ENCODE measurements at regions not wholly inside any gene's neighbourhood (a gene's known extent, or its start where the extent isn't known, plus 50 kb on each side); places are given as distances from the start of the nearest gene placed in this dataset.

DNA sequence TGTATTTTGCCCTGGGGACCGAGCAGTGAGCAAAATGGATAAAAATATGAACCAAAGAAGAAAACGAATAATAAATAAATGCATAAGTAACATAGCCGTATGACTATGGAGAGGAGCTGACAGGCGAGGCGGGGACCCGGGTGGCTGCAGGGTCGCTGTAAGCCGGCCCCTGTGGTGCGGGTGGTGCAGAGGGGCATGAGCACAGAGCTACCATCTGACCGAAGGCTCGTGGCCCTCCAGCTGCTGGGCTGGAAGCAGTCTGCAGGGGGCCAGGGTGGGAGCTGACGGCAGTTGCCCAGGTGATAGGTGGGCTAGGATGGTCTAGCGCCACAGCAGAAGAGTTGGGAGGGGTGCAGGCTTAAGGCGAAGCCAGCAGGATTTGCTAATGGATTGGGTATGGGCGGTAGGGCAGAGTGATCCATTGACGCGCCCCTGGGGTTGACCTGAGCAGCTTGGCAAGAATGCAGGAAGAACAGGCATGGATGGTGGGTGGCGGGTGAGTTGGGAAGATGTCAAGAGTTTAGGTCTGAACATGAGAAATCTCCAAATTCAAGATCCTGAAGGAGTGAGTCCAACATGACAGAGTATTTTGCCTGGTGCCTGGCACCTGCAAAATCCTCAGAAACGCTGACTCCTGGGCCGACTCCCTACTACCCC is 228.0 kb downstream of the FOXL1 start:
- no peak for DNase-seq (ENCODE audit: low spot score)

DNA sequence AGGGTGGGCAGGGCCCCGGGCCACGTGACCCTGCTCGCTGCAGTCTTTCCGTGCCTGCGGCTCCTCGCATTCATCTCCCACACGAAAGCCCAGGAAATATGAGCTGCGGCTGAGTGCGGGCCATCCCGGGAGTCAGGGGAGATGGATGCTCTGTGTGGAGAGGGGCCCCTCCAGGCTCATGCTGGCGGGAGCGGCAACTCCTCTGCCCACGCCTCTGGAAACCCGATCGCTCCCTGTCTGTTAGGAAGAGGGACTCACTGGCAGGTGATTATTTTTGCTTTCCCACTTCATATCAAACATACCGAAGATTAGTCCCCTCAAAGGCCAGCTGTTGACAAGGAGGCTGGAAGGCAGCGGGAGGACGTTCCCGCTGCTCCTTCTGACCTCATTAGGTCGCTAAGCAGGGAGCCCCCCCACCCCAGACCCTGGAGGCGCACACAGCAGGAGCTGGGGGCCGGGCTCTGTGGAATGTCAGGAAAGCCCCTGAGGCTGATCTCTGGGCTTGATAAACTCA is 228.5 kb downstream of the FOXL1 start:
- DNase-seq (ENCODE audit: low spot score), result no peak

DNA sequence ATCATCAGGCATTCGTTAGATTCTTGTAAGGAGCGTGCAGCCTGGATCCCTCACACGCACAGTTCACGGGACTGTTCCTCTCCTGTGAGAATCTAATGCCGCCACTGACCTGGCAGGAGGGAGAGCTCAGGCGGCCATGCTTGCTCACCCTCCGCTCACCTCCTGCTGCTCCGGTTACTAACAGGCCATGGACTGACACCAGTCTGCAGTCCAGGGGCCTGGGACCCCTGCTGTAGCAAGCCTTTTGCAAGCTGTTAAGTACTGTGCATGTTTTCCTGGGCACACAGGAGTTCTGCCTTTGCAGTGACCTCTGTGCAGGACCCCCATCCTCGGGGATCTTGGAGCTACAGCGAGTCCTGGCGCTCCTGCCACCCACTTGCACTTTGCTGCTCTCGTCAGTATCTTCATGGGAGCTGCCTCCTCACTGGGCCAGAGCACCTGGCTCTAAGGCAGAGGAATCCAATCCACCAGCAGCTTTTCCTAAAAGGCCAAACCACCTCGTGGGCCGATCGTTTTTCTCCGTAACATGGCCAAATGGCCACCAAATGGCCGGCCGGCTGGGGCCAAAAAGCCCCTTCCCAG is 230.6 kb downstream of the FOXL1 start:
- DNase-seq (ENCODE audit: low spot score), result no peak

GRCh38 chr16:86809458-86809955 is 231.2 kb downstream of the FOXL1 start:
- DNase-seq (ENCODE audit: low spot score), result no peak

DNA sequence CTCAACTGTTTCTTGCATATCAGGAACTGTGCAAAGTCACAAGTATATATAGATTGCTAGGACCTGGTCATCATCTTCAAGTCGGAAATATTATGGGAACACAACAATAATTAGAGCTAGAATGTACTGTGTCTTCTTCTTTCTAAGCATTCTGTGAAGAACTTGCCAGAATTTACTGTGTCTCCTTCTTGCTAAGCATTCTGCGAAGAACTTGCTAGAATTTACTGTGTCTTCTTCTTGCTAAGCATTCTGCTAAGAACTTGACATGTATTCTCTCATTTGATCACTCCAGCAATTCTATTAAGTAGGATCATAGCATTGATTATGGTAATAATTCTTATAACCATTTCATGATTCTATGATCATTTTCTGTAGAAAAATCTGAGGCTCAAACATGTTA is 231.7 kb downstream of the FOXL1 start:
- DNase-seq (ENCODE audit: low spot score), result no peak

GRCh38 chr16:86812363-86812970 is 234.1 kb downstream of the FOXL1 start:
- no peak for DNase-seq (ENCODE audit: low spot score)

- no peak for DNase-seq (ENCODE audit: low spot score)
These were observed 235.9 kb downstream of the FOXL1 start for GRCh38 chr16:86814256-86814655.

DNA sequence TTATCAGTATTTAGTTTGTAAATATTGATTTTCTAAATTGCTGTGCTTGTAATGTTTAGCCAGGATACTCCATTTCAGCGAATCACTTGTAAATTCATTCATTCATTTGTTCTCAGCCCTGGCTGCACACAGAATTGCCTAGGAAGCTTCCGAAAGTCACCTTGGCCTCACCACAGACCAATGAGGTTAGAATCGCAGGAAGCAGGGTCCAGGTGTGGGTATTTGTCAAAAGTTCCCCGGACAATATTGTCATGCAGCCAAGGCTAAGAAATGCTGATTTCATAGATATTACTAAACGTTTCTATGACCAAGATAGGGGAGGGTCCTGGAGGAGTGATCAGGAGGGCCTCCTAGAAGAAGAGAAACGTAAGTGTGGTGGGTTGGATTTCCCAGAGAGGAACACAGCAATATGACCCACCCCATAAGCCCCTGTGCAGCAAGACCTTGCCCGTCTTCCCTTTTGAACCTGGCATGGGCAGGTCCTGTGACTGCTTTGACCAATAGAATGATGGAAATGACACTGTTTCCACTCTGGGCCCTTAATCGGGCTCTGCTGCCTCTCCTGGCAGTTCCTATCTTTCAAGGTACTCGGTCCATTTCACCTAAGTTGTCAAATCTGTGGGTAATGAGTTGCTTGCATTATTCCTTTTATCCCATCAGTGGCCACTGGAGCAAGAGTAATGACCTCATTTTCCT is 238.7 kb downstream of the FOXL1 start:
- DNase-seq (ENCODE audit: low spot score), result no peak

DNA sequence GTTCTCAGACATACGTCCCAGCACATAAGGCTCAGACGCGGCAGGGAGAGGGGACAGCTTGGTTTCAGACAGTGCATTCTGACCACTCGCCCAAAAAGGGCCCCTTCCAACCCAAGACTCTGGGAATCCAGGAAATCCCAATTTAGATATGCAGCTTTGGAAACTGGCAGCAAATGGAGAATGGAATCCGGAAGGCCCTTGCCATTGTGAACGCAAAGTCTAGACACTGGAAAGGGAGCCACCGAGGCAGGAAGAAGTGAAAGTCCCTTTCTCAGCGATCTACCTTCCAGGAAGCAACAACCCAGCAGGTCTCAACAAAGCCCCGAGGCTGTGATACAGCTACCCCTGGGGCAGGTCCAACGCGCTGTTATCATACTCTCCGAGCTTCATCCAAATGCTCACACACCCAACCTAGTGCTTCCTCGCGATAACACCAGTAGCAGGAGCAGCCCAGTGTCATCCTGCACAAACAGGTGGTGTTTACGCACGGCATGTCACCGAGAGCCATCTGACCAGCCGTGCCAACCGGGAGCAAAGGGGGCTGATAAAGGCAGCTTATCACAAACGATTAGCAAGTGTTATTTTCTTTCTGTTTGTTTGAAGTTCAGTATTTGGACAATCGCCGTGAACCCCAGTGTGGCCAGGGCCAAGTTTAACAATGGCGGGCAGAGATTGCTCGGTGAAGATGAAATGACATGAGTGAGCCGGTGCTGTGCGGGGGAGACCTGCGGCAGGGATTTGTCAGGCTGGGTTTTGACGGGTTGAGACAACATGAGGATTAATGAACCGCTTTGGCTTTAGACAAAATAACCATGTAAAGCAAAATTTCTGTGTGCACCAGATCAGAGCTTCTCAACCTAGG is 240.6 kb downstream of the FOXL1 start:
- DNase-seq (ENCODE audit: low spot score), result no peak

DNA sequence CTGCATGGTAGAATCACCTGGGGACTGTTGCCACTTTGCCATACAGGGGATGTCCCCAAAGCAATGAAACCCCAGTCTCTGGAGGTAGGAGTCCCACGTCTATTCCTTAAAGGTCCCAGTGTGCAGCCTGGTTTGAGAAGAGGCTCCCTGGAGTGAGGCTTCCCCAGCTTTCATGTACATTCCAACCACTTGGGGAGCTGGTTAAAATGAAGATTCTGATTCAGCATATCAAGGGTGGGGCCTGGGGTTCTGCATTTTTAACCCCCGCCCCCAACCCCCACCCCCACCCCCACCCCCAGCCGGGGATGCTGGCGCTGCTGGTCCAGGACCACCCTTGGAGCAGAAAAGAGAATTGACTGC is 241.2 kb downstream of the FOXL1 start:
- no peak for DNase-seq (ENCODE audit: low spot score)

DNA sequence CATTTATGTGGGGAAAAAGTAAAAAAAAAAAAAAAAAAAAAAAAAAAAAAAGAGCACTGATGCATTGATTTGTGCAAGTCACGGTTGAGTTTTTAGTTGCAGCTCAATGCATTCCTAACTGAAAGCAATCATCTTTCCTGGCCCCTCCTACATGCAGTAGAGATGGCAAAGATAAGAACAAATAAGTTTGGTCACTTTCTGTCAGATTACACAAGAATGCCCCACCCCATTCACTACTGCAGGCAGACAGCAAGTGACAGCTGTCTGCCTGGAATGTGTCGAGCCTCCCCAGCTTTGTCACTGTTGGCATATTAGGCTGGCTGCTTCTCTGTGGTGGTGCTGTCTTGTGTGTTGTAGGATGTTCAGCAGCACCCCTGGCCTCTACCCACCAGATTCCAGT is 243.5 kb downstream of the FOXL1 start:
- DNase-seq (ENCODE audit: low spot score), result no peak

- no peak for DNase-seq (ENCODE audit: low spot score)
These were observed 244.8 kb downstream of the FOXL1 start for GRCh38 chr16:86823125-86823524.

GRCh38 chr16:86823888-86824671 is 245.7 kb downstream of the FOXL1 start:
- no peak for DNase-seq (ENCODE audit: low spot score)

DNA sequence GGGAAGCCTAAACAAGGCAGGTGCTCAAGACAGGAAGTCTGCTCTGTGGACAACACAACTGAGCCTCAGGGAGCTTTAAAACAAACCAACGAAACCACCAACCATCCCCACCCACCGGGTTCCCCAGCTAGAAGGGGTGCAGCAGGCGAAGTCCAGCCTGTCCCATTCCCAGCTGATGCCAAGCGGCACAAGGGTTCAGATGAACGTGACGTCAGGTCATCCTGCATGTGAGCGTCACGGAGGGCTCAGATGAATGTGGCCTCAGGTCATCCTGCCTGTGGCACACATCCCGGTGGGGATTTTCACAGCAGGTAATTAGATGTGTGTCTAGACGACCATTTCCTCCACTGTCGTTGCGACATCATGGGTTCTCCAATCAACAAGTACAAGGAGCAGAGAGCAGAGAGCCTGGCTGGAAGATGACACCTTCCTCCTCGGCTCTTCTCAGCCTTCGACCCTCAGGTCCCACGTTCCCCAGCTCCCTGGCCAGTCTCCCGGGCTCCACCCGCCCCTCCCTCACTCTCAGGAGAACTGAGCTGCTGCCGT is 246.5 kb downstream of the FOXL1 start:
- DNase-seq (ENCODE audit: low spot score), result no peak

GRCh38 chr16:86825631-86826030 is 247.3 kb downstream of the FOXL1 start:
- no peak for DNase-seq (ENCODE audit: low spot score)

DNA sequence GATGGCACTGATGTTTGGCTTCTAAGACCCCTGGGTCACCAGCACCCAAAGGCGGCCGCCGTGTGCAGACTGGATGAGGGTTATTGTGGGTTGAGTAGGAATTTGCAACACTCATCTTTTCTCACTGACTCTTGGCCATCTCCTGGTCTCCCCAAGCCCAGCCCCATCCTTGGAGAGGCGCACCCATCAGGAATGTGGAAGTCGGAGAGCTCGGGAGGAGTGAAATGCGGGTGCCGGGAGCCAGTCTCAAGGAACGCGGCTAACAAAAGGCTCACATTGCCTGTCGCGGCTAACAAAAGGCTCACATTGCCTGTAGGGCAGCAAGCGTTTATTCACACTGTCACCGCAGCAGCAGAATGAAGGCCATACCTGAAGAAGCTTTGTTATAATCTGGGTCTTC is 248.6 kb downstream of the FOXL1 start:
- DNase-seq (ENCODE audit: low spot score), result no peak

GRCh38 chr16:86827521-86827920 is 249.2 kb downstream of the FOXL1 start:
- DNase-seq (ENCODE audit: low spot score), result no peak

DNA sequence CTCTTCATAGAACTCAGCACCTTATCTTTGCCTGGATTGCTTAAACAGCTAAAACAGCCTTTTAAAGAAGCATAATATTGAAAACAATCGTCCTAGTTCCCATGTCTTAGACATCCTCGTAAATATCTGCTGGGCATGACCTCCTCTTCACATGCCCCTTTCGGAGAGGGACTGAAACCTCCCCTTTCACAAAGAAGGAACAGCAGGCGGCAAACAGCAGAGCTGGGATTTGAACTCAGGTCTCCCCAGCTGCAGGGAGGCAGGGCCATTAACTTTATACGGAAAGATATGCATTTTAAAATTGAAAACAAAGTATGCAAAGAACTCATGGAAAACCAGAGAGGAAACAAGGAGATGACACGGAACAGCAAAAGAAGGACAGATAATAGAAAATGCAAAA is 249.9 kb downstream of the FOXL1 start:
- DNase-seq (ENCODE audit: low spot score), result no peak

DNA sequence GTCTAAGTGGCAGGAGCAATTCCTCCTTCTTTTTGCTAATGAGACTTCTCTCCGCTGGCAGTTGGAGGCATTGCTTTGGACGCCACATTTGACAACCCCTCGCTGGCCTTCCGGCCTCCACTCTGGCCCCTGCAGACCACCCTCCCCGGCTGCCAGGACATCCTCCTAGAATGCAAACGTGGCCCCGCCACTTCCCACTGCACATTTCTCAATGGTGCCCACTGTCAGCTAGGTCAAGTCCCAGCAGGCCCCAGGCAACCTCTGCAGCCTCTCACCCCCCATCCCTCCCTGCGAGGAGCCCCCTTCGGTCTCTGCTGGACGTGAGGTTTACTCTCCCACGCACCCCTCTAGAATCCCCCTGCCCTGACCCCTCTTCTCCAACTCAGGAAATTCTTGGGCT is 250.3 kb downstream of the FOXL1 start:
- DNase-seq (ENCODE audit: low spot score), result no peak

DNA sequence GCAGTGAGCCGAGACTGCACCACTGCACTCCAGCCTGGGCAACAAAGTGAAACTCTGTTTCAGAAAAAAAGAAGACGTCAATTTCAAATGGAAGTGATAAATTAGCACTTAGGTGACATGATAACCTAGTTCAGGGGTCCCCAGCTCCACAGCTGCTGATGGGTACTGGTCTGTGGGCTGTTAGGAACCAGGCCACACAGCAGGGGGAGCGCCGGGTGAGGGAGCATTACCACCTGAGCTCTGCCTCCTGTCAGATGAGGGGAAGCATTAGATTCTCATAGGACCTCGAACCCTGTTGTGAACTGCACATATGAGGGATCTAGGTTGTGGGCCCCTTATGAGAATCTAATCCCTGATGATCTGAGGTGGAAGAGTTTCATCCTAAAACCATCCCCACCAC is 253.0 kb downstream of the FOXL1 start:
- no peak for DNase-seq (ENCODE audit: low spot score)

- no peak for DNase-seq (ENCODE audit: low spot score)
These were observed 254.8 kb downstream of the FOXL1 start for GRCh38 chr16:86833136-86833535.

Measured in CD4-positive, alpha-beta T cell treated with Interleukin-2 at 100 ng/mL for 4 hours (primary cell).